Middle frontal gyrus (tissue), 1 donor: ENCODE measurements at regions not wholly inside any gene's neighbourhood (a gene's known extent, or its start where the extent isn't known, plus 50 kb on each side); places are given as distances from the start of the nearest gene placed in this dataset.
"Not testable (repeated sequence)": the region's sequence is repeated elsewhere in the genome, so short reads cannot be mapped to it uniquely, and the experiment has no call there.

ENCODE experiments used
- DNase-seq: peaks from one replicate; pipeline ENCODE4 v3.0.0-alpha.2; 2015; ENCODE audit warnings: low spot score; ENCODE audit errors: extremely low spot score

DNA sequence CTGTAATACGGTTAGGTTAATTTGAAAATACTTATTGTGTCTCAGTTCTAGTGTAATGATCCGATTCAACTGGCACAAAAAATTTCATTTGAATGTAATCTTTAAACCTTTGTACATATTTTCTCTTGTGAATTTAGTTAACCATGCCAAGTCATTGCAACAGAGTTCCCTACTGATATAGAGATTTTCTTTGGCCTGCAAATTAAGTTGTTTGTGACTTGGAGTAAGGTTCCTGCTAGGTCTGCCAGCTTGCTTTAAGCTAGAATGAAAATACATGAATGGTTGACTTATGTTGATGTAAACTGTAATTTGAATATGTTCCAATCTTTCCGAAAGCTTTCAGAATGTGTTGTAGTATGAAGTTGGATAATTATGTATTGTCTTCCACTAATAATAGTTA lies 1004.1 kb upstream of the EDIL3 start:
- no peak for DNase-seq

DNA sequence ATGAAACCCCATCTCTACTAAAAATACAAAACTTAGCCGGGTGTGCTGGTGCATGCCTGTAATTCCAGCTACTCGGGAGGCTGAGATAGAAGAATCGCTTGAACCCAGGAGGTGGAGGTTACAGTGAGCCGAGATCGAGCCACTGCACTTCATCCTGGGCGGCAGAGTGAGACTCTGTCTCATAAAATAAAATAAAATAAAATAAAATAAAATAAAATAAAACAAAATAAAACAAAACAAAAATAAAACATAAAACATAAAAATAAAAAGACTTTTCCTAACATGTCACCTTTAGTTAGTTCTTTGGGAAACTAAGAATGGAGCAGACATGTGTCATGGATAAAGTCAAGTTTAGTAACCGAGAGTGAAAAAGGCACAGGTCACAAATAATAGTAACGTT lies 1007.6 kb upstream of the EDIL3 start:
- not testable (repeated sequence) for DNase-seq

DNA sequence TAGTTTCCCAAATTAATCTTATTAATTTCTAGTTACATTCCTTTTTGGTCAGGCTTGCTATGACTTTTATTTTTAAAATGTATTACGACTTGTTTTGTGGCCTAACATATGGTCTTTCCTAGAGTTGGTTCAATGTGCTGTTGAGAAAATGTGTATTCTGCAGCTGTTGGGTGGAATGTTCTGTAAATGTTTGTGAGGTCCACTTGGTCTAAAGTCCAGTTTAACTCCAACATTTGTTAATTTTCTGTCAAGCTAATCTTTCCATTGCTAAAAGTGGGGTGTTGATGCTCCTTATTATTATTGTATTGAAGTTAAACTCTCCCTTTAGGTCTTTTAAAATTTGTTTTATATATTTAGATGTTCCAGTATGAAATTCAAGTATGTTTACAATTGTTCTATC lies 1010.8 kb upstream of the EDIL3 start:
- DNase-seq, result no peak

- no peak for DNase-seq
Measured at GRCh38 chr5:85397451-85397850, 1012.8 kb upstream of the EDIL3 start.

DNA sequence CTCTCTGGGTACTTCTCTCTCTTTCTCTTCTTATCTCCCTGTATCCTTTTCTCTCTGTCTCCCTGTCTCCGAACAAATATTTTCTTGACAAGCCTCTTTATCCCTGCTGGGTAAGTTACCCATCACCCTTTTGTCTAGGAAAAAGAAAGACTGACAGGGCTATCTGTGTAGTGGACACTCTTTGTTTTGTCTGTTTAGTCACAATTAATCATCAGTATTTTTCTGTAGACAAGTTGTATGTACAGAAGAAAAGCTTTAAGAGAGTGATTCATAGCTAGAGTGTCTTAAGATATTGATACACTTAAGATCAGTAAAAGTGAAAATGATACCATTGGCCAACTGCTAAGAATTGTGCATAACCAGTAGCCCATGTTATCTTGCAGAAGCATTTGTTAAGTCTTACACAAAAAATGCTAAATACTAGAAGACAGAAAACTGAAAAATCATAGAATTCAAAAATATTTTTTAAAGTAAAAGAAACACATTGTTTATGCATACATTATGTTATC lies 1043.8 kb upstream of the EDIL3 start:
- DNase-seq, result no peak

- DNase-seq, result not testable (repeated sequence)
Measured at GRCh38 chr5:85431726-85432125, 1047.0 kb upstream of the EDIL3 start.

DNA sequence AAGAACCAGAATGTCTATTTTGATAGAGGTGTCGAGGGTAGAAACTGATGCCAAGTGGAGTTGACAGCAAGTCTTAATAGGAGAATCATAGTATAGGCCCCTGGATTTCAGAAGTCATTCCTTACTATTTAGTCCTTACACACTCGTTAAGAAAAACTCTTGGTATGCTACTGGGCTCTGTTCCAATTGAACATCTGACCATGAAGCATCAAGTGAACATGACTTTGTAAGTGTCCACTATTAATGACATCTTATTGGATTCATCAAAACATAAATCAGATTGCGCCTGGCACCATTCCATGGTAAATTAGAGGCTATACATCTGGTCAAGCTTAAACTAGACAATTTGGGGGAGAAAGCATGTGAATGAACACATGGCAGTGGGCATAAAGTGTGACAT lies 1056.5 kb upstream of the EDIL3 start:
- no peak for DNase-seq

DNA sequence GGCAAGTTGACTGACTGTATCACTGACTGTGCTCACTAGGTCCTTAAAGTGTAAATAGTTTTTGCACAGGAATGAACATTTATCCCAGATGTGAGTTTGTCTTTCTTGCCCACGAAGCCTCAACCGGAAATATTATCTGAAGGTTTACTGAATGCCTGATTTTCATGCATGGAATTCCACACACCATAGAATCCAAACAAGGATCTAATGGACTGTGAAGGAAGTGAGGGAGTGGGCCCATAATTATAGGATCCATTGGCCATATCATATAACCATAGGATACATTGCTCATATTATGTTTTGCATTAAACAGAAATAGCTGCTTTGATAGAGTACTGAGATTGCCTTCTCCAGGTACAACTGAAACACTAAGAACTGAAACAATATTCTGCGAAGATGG lies 1057.2 kb upstream of the EDIL3 start:
- DNase-seq, result no peak

DNA sequence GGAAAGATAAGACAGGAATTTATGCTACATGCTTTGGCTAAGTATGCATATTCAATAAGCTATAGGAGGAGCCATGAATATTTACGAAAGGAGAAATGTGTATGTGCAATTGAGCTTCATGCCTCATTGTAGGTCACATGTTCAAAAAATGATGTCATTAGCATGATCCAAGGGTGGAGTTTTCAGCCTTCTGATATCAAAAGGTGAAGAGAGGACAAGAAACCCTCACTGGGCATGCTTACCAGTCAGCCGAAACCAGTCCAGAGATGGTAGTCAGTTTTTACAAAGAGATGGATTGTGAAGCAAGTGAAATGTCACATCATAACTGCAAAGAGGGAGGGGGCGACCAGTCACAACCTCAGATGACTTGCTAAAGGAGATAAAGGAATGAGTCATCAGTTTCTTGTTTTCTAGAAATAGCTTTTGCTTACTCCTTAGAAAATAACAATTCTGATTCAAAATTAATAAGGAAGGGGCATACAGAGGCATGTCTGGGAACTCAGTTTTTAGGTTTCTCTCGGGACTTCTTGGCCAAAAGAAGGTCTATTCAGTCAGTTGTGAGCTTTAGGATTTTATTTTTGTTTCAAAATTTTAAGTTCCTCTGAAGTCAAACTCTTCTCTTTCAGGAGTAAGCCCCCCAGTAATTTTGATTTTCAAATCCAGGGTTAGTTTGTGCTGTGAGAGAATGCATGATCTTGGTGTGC lies 1067.8 kb upstream of the EDIL3 start:
- no peak for DNase-seq

DNA sequence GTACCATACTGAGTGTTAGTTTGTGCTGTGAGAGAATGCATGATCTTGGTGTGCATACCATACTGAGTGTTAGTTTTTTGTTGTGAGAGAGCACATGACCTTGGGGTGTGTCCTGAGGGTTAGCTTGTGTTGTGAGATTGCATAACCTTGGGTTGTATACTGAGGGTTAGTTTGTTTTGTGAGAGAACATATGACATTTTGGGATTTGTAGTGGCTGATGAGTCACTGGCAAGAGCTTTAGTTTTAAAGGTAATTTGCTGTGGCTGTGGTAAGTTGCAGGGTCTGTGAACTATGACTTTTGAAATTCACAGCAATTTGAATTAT lies 1068.3 kb upstream of the EDIL3 start:
- DNase-seq, result no peak

DNA sequence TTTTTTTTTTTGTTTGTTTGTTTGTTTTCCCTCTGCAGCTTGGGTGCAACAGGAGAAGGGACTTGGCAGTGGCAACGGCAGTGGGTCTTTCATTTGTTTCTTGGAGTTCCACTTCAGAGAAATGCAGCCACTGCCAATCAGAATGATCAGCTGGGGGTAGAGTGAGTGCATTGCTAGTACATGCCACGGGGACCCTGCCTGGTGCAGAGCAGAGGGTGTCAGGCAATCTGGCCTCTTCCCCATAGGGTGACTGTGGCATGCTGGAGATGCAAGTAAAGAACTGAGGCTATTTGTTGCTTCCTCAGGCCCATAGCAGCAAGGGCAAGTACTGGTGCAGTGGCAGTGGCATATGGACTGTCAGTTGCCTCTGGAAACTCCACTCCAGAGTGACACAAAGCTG lies 1073.6 kb upstream of the EDIL3 start:
- no peak for DNase-seq

DNA sequence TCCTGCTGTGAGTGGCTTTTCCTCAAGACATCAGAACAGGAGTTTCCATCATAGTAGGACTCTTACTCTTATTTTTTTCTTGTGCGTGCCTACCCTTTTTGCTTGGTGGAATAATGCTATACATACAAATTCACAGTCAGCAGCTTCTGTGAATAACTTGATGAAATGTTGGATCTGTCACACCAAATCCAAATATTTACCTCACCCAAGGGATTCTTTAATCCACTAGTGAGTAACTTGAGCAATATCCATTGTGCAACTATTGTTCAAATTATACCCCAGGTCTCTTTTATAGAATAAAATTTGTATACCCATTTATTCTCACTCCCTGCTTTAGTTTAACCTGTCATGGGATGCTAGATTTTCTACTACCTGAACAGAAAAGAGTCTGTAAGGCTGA lies 1078.3 kb upstream of the EDIL3 start:
- DNase-seq, result no peak

DNA sequence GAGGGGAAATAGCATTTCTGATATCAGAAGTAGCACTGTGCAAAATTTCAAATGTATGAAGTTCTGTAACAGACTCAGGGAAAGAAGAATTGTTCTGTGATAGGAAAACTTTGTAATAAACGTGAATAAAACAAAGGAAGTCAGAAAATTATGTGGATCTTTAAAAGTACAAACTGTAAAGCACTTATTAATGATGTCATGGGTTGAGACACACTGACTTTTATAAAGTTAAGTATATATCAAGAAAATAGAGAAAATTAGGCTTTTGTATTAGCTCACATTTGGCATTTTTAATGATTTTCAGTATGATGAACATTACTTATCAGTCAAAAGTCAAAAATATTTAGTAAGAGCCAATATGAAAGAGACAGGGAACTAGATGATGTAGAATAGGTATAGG lies 1081.7 kb upstream of the EDIL3 start:
- no peak for DNase-seq

DNA sequence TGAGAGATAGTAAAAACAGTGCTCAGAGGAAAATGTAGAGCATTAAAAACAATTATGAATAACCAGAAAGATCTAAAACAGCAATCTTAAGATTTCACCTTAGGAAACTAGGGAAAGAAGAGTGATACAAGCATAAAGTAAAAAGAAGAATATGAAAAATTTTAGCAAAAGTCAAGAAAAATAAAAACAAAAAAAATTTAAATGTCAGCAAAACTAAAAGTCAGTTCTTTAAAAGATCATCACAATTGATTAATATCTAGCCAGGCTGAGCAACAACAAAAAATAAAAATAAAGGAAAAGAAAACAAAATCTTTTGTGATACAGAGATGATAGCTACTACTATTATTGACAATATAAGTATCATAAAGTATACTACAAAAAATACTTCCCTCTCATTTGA lies 1088.1 kb upstream of the EDIL3 start:
- no peak for DNase-seq

GRCh38 chr5:85475151-85475550 lies 1090.5 kb upstream of the EDIL3 start:
- not testable (repeated sequence) for DNase-seq

DNA sequence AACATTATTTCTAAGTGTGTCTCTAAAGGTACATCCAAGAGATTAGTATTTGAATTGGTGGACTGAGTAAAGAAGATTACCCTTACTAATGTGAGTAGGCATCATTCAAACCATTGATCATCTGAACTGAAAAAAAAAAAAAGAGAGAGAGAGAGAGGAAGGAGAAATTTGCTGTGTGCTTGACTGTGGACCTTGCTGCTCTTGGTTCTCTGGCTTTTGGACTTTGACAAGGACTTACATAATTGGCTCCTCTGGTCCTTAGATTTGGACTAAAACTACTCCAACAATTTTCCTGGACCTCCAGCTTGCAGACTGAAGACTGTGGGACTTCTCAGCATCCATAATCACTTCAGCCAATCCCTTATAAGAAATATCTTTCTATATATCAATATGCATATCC lies 1091.9 kb upstream of the EDIL3 start:
- DNase-seq, result no peak

DNA sequence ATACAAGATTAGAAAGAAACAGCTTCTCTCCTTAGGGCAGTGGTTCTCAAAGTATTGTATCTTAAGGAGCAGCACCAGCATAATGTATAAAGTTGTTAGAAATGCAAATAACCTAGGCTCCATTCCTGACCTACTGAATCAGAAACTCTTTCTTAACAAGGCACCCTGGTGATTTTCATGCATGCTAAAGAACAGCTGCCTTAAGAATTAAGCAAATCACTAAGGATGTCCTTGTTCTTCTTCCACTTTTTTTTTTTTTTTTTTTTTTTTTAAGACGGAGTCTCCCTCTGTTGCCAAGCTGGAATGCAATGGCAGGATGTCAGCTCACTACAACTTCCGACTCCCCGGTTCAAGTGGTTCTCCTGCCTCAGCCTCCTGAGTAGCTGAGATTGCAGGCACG lies 1095.2 kb upstream of the EDIL3 start:
- DNase-seq, result no peak

- DNase-seq, result no peak
Measured at GRCh38 chr5:85484982-85485574, 1100.4 kb upstream of the EDIL3 start.

DNA sequence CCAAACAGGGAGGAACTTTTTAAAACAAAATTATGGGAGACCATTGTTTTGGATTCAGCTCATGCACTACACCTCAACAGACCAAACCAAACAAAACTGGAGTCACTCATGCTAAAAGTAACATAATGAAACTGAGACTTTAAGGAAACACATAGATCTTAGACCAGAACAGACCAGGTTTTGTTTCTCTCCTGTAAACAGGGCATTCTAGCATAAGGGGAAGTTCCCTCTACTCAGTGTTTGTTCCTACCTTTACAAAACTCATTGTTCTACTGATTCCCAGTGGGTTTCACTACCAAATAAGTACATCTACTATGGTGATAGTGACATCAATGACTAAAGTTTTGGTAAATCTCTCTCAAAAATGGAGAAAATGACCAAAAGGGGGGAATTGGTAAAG lies 1103.6 kb upstream of the EDIL3 start:
- DNase-seq, result no peak

DNA sequence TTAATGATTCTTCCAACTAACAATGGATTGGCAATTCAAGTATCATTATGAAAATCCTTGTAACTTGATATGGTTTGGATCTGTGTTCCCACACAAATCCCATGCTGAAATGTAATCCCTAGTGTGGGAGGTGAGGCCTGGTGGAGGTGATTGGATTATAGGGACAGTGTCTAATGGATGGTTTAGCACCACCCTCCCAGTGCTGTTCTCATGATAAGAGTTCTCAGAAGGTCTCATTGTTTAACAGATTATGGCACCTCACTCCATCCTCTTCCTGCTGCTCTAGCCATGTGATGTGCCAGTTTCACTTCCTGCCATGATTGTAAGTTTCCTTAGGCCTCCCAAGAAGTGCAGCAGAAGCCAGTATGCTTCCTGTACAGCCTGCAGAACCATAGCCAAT lies 1116.2 kb upstream of the EDIL3 start:
- DNase-seq, result no peak

GRCh38 chr5:85512896-85513295 lies 1104.8 kb upstream of the COX7C start:
- DNase-seq, result no peak

- DNase-seq, result no peak
Measured at GRCh38 chr5:85515588-85515987, 1102.2 kb upstream of the COX7C start.

DNA sequence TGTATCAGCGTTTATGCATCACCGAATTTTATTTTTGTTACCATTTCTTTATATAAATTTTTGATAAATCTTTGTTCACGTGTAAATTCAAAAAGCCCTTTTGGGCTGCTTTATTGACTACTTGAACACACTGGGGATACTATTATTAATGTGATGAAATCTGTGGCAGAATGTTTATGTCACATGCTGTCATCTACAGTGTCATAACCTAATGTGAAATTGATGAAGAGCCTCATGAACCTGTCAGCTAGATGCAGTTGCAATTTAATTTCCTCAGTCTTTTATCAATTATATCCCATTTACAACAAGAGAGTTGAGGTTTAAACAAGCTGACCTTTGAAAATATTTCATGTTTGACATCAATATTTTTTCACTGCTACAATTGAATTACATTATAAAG lies 1100.4 kb upstream of the COX7C start:
- DNase-seq, result no peak
